22Rv1 (cell line): ENCODE measurements at regions not wholly inside any gene's neighbourhood (a gene's known extent, or its start where the extent isn't known, plus 50 kb on each side); places are given as distances from the start of the nearest gene placed in this dataset.

Experiments used
- CTCF ChIP-seq: fragments of 450-650 bp; IDR thresholded peaks from 2 replicates; pipeline ENCODE4 v1.5.1; 2017; ENCODE audit warnings: mild to moderate bottlenecking
- ZFX ChIP-seq: fragments of 450-650 bp; IDR thresholded peaks from 2 replicates; pipeline ENCODE4 v1.6.1; 2017; ENCODE audit warnings: antibody characterized with exemption, borderline replicate concordance

- no peak for TF ChIP-seq CTCF
- no peak for TF ChIP-seq ZFX
These were observed 143.6 kb downstream of the TFAP2B start for GRCh38 chr6:50962213-50962759.
